Left lobe of liver (tissue), 2 donors: ENCODE measurements at regions not wholly inside any gene's neighbourhood (a gene's known extent, or its start where the extent isn't known, plus 50 kb on each side); places are given as distances from the start of the nearest gene placed in this dataset.
"Not testable (repeated sequence)": the region's sequence is repeated elsewhere in the genome, so short reads cannot be mapped to it uniquely, and the experiment has no call there.

ENCODE experiments used
- ATAC-seq: fragments of 200-7000 bp; cut with Tn5 transposase; one replicate; pipeline ENCODE4 v1.9.1; 2020; ENCODE audit warnings: mild to moderate bottlenecking, moderate library complexity
- DNase-seq: peaks from one replicate; pipeline ENCODE4 v3.0.0-alpha.2; 2020; ENCODE audit warnings: low spot score
- donor health status: DM: no; HTN: no; CAD: no; lungs with moderate emphysema.
- donor health status: DM: no; HTN: yes; CAD: no.

DNA sequence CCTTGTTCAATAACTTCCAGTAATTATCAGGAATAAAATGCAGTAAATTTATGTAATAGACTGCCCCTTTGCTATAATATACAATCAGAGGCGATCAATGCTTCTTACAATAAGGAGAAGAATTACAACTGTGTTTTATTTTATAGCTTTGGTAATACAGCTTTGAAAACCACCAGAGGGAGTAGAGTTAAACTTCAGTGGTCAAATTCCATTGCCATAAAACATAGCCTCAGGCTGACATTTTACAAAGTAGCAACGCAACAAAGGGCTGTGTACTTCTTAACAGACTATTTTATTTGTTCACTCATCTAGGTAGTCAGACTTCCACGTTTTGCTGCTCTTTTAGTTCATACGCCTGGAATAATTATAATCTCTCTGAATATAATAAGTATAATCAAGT lies 58.5 kb downstream of the TEX13C start:
- no peak for ATAC-seq
- DNase-seq: no peak

DNA sequence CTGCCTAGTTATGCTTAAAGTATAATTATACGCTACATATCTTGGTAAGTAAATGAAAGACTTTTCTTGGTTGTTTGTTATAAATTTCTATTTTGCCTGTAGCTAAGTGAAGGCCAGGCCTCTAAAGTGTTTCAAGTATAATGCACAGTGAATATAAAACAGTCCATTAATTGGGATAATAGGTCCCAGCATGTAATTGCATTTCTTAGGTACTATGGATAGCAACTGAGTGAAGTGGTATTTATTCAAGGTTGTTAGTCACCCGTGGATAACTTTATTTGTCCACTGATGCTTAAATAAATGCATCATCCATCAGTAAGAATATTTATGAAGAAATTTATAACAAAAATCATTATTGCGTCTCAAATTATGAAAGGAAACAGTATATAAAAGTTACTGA lies 59.1 kb downstream of the TEX13C start:
- DNase-seq (no peak), ATAC-seq (no peak)

DNA sequence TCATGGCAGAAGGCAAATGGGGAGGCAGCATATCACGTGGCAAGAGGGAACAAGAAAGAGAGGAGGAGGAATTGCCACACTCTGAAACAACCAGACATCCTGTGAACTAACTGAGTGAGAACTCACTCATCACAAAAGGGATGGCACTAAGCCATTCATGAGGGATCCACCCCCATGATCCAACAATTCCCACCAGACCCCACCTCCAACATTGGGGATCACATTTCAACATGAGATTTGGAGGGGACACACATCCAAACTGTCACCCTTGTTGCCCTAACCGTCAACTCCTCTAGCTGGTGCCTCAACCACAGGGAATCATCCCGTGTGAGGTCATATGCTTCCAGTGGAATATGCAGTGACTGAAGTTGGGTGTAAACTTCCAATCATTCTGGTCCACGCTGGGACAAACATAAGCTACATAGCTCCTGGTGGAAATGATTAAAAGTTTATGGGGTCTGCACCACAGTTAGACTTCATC lies 62.5 kb downstream of the TEX13C start:
- ATAC-seq (no peak), DNase-seq (no peak)

DNA sequence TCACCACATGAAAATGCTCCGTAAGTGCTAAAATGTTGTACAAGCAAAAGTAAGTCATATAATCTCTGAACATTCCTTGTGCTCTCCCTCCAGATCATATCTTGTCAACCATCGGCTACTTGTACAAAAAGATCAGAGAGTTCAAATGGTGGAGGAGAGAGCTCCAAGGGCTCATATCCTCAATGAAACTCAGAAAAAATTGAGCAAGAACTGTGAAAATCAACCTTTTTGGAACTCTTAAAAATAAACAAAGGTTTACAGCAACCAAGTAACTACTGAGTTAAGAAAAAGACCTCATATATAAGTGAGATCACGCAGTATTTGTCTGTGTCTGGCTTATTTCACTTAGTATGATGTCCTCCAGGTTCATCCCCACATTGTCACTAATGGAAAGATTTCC lies 63.2 kb downstream of the TEX13C start:
- ATAC-seq (no peak), DNase-seq (no peak)

DNA sequence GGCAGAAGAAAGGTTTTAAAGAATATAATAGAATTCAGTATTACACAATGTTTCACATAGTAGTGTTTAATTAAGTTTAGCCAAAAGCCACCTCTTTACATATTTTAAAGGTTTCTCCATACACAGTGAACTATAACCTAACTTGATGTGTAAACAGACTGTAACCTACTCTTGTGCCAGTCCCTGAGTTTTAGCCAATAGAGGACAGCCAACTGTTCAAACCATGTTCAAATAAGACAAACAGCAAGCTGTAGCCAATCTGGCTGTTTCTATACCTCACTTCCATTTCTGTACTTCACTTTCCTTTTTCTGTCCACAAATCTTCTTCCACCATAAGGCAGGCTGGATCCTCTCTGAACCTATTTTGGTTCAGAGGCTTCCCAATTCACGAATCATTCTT lies 65.2 kb downstream of the TEX13C start:
- DNase-seq: no peak
- ATAC-seq: peak; percentile 91

DNA sequence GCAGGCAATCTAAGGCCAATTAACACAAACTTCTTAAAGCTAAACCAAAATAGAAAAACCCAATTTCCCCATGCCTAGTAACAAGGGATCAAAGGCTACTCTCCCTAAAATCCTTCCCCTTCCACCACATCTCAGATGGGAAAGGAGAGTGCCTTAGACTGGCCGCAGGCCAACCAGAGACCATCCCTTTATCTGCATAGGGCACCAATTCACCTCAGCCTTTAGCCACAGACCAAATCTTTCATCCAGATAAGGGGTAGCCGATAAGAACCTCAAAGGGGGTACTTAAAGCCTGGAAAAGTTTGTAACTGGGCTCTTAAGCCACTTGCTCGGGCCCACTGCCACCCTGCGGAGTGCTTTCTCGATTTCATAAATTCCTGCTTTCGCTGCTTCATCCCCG lies 68.3 kb downstream of the TEX13C start:
- DNase-seq (no peak), ATAC-seq (no peak)

DNA sequence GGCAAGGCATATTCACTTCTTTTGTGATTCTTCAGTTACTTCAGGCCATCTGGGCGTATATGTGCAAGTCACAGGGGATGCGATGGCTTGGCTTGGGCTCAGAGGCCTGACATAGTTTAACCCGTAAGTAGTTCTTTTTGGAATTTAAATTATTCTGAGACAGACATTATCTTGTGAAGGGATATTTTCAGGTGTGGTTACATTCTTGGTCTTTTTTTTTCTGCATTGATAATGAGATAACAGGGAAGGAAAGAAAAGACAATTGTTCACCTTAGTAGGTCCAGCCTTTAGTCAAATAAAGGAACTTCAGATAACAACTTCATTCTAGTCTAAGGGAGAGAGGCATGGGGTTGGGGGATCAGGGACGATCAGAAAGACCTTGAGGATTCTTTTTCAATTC lies 74.8 kb downstream of the TEX13C start:
- ATAC-seq (no peak), DNase-seq (no peak)

DNA sequence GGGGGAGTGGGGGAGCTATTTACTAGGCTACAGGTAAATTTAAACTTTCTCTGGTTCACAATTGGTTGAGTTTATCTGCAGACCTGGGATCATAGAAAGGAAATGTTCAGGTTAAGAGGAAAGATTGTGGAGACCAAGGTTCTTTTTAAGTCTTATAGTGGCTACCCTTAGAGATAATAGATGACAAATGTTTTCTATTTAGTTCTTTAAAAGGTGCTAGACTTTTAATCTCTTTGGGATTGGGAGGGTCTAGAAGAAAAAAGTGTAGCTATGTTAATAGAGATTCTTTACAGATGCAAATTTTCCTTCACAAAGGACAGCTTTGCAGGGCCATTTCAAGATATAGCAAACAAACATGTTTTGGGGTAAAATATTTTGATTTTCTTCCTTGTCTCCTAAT lies 76.0 kb downstream of the TEX13C start:
- DNase-seq (no peak), ATAC-seq (no peak)

DNA sequence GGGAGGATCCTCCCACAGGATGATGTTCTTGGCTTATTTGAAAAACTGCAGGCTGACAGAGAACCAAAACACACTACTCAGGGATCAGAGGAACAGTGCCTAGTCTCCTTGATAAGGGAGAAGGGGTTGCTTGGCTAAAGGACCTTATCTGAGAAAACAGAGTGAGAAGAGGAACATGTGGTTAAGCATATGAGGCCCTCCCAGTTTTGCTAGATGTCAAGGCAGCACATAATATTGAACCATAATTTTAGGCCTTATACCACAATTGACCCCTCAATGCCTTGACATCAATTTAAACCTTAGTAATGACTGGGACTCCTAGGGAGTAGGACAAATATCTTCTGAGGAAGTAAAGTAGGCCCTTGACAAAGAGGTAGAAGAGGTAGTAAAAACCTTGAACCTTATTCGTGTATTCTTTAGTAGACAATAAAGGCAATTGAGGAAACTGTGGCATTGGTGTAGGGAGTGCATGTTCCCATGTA lies 79.3 kb downstream of the TEX13C start:
- no peak for ATAC-seq

DNA sequence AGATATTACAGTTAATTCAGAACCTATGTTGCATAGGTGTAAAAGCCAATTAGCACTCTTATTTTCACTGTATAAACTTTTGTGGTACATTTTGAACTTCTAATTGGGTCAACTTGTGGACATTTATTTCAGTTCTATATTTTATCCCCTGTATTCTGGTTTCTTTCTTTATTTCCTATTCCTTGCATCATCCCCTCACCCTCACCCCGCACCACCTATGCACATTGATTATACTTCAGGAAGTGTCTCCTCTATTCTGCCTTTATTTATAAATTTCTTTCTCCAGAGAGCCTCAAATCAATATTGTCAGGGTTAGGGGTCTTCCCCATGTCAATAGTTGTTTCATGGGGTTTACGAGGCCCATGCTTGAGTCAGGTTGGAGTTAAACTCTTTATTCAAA lies 83.1 kb downstream of the TEX13C start:
- no peak for ATAC-seq

More for the DNA sequence above, 79.3 kb downstream of the TEX13C start:
- DNase-seq: no peak

DNA sequence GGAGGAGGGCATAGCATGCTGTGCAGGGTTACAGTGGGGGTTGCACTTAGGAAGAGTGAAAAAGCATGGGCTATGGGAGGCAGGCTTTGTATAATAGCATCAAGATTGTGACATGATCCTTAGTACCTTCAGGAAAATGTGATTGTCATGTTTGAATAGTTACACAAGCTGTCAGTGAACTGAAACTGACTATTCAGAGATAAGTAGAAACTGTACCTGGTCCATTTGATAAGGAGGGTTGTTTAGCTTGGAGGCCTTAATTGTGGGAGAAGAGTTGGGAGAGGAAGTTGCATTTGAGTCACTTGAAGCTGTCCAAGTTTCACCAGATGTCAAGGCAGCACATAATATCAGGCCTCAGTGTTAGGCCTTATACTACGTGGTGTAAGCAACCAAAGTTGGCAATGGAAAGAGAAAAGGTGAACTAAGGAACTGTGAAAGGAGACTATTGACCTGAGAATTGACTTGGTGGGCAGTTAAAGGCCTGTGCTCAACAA lies 85.0 kb downstream of the TEX13C start:
- DNase-seq (no peak), ATAC-seq (no peak)

More for the DNA sequence above, 83.1 kb downstream of the TEX13C start:
- no peak for DNase-seq

DNA sequence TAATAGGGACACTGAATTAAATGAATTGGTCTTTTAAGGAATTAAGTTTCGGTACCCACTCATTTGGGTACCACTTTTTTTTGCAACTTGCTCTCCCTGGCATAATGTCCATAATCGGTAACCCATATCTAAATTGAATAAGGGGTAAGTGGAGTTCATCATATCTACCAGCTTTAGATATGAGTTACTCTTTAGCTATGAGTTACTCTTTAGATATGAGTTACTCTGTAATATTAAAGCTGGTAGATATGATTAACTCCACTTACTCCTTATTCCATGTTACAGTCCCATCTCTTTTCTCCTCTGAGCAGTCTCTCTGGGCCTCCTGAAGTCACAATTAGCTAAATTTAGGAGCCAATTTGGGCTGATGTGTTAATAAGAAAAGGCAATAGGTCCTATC lies 85.7 kb downstream of the TEX13C start:
- DNase-seq: no peak
- ATAC-seq: no peak

DNA sequence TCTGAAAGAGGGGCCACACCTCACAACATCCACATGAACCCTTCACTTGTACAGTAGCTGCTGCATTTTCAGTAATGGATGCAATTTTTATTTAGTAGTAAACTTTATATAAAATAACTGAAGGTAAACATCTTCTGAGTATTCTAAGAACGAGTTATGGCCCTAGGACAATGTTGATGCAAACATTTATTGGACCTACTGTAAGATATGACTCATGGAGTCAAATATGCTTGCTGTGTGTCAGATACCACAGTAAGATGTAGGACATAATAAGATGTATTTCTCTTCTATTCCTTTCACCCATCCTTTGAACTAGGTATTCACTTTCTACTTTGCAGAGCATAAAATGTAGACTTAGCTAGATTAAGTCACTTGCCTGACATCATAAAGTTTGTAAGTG lies 87.6 kb downstream of the TEX13C start:
- no peak for DNase-seq
- no peak for ATAC-seq

DNA sequence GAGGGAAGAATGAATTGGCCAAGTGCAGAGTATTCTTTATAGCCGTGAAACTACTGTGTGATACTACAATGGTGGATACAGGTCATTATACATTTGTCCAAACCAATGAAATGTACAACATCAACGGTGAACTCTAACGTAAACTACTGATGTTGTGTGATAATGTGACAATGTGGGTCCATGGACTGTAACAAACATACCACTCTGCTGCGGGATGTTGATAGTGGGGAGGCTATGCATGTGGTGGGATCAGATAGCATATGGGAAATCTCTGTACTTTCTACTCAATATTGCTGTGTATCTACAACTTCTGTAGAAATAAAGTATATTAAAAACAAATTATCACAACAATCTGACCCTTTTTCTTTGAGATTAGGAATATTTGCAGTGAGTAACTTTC lies 101.1 kb downstream of the TEX13C start:
- ATAC-seq: no peak

DNA sequence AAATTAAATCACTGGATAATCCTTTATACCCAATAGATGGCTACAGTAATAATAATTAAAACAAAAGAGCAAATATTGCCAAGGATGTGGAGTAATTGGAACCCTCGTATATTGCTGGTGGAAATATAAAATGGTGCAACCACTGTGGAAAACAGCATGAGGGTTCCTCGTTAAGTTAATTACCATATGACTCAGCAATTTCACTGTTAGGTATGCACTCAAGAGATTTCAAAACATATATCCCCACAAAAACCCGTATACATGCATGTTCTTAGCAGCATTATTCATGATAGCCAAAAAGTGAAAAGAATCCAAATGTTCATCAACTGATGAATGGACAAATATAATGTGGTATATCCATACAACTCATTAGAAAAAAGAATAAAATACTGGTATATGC lies 103.3 kb downstream of the TEX13C start:
- ATAC-seq (no peak), DNase-seq (no peak)

More for the DNA sequence above, 101.1 kb downstream of the TEX13C start:
- no peak for DNase-seq

DNA sequence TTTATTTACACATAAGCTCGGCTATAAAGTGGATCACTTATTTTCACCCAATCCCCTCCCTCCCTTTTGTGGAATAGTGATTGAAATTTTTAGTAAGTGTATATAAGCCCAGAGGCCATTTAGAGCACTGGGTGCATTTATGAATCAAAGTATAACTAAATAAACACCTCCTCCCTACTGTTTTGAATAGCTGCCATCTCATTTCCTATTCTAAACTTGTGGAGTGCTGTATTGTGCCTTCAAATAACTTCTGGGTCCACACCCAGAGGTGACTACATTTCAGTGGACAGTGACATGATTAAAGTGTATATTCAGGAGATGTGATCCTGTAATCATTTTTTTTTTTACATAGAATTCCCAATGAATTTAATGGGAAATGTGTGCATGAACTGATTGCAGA lies 104.9 kb downstream of the TEX13C start:
- ATAC-seq: no peak
- DNase-seq: no peak

DNA sequence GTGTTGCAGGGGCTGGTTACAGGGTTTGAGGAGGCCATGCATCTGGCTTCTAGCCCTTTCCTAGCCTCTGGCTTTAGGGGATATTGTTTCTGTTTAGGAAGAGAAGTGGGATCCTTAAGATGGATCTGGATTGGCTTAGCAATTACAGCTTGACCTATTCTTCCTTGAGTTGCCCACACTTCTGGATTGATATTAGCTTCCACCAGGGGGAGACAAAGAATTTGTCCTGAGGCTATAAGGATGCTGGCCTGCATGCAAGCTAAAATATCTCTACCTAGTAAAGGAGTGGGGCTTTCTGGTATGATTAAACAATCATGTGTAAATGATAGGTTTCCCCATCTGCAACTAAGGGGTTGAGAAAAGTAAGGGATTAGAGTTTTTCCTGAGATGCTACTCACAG lies 117.2 kb downstream of the TEX13C start:
- ATAC-seq: peak; percentile 60

DNA sequence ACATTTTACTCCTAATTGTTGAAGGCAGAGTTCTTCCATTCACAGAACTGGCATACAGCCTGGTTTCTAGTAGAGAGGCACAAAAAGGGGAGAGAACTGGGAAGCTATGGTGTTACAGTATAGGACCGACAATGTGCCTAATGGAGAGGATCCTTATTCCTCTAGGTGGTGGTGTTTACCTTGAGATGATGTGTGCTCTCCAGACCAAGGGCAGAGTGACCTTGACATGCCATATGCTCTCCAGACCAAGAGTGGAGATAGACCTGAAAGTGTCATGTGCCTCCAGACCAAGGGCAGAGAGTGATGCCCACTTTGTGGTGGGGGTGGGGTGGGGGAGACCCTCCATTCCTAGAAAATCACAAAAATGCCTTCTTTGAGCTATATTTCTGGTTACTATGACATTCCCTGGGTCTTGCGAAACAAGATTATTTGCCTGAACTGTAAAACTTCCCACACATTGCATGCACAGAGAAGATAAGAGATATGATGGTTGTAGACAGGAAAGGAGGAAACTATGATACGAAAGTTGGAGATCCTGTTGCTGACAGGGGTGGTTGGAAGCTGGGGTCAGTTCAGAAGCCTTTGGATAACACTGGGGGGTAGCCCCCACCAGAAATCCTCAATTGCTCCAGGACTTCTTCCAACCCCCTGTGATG lies 119.7 kb downstream of the TEX13C start:
- ATAC-seq (no peak), DNase-seq (no peak)

More for the DNA sequence above, 117.2 kb downstream of the TEX13C start:
- DNase-seq: no peak

DNA sequence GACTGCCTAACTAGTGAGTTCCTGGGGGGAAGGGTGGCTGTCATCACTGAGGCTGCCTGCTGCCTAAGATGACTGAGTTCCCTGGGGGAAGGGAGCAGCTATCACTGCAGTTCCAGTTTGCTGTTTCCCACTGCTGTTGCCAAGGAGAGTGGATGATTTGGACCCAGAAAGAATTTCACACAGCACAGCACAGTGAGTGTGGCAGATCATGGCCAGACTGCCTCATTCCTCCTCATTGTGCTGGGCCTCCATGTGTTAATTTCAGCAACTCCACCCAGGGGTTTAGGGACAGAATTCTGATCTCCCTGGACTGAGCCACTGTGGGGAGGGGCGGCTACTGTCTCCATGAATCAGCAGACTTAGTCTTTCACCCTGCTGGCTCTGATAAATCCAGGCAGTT lies 125.0 kb downstream of the TEX13C start:
- ATAC-seq (no peak), DNase-seq (no peak)

DNA sequence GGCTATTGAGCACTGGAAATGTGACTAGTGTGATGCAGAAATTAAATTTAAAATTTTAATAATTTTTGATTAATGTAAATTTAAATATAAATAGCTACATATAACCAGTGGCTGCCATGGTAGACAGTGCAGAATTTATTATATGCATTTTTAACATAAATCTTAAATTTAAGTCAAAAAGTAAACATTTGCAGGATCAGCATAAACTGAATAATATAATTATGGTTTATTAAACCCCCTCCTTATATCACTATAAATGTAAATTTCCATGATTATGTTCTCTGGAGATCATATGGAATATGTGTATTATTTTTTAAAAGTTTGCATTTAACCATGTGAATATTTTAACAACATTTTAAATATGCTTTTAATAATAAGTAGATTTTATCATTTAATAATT lies 155.8 kb downstream of the TEX13C start:
- no peak for ATAC-seq

DNA sequence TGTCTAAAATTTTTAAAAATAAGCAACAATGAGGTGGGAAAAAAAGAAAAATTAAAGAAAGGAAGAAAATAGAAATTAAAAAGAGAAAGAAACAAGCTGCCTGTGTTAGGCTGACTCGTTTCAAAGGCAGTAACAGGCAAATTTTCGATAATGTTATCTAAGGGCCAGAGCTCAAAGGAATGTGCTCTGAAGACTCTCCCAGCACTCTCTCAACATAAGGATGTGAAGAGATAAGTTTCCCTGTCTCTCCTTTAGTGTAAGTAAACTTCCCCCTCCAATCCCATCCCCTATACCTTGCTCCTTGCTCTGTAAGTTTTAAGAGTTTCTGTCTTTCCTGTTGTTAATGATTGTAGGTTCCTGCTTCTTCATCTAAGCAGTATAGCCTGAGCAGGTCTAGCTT lies 172.8 kb downstream of the TEX13C start:
- ATAC-seq: no peak
- DNase-seq: no peak

More for the DNA sequence above, 155.8 kb downstream of the TEX13C start:
- DNase-seq: no peak

DNA sequence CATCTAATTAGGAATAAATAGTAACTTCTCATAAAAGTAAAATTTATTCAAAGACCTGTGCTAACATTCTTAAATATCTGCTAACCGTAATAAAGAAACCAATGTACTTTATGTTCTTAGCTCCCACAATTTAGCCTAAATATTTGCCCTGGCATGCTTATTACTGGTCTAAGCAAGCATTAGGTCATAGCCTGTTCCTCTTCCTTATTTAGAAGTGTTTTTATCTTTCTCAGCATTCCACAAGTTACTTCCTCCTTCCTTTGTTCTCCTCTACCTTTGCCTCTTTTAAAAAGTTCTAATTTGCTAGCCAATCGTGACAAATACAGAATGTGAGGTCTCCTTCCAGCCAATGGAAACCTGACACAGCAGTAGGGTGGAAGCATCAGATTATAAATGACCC lies 173.3 kb downstream of the TEX13C start:
- not testable (repeated sequence) for DNase-seq, ATAC-seq

DNA sequence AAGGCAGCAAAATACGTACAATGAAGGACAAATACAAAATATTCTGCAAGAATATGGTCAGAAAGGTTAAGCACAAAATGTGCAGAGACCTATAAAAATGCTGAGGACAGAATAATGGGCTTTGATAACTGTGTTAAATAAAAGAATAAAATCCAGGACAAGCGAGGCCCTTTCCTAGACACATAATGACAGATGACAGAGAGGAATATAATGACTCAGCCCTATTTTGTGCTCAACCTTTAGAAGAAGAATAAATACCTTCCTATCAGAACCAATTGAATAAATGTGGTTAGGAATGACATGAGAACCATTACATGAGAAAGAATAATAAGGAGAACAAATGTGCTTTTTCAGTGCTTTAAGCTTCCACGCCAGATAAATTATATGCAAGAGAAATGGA lies 178.0 kb downstream of the TEX13C start:
- ATAC-seq: no peak
- no peak for DNase-seq
